H1 (cell line): ENCODE measurements at regions not wholly inside any gene's neighbourhood (a gene's known extent, or its start where the extent isn't known, plus 50 kb on each side); places are given as distances from the start of the nearest gene placed in this dataset.

Source experiments
- BRCA1 ChIP-seq: IDR thresholded peaks from 2 replicates; pipeline ENCODE4 v1.6.1; 2012; ENCODE audit warnings: low read depth, low read length, improper control_type of control experiment
- EP300 ChIP-seq, 2 experiments: IDR thresholded peaks; 1 replicate in 1 of 2; 2 replicates in 1 of 2; pipeline ENCODE4 v1.6.1; 2011 to 2012; ENCODE audit warnings: low read depth in 2 of 2, low read length in 2 of 2, mild to moderate bottlenecking in 2 of 2, borderline replicate concordance in 1 of 2, inconsistent platforms in 1 of 2, moderate library complexity in 1 of 2
- FOSL1 ChIP-seq: IDR thresholded peaks from 2 replicates; pipeline ENCODE4 v1.6.1; 2011; ENCODE audit warnings: mild to moderate bottlenecking, low read depth, low read length, moderate library complexity; ENCODE audit not compliant: insufficient read depth
- GABPA ChIP-seq: IDR thresholded peaks from 2 replicates; pipeline ENCODE4 v1.6.1; 2011; ENCODE audit warnings: mild to moderate bottlenecking, low read length, moderate library complexity, borderline replicate concordance; ENCODE audit not compliant: insufficient read depth
- JUN ChIP-seq: IDR thresholded peaks from 2 replicates; pipeline ENCODE4 v1.6.1; 2011; ENCODE audit warnings: low read depth, mild to moderate bottlenecking, improper control_type of control experiment, low read length
- JUND ChIP-seq: IDR thresholded peaks from 2 replicates; pipeline ENCODE4 v1.6.1; 2011; ENCODE audit warnings: mild to moderate bottlenecking, improper control_type of control experiment, low read length
- KDM1A ChIP-seq: fragments of 200-600, 300-600 bp; sonication (generic); IDR thresholded peaks from 2 replicates; pipeline ENCODE4 v1.7.1; 2016; ENCODE audit warnings: mild to moderate bottlenecking, low read length, borderline replicate concordance
- POLR2A ChIP-seq, 2 experiments: IDR thresholded peaks; 1 replicate in 1 of 2; 2 replicates in 1 of 2; pipeline ENCODE4 v1.6.1; 2011; ENCODE audit warnings: low read depth in 2 of 2, low read length in 2 of 2, mild to moderate bottlenecking in 2 of 2; ENCODE audit errors: control extremely low read depth in 1 of 2
- POLR2AphosphoS5 ChIP-seq: IDR thresholded peaks from 2 replicates; pipeline ENCODE4 v1.6.1; 2011; ENCODE audit warnings: low read depth, low read length
- YY1 ChIP-seq: IDR thresholded peaks from 2 replicates; pipeline ENCODE4 v1.6.1; 2011; ENCODE audit warnings: low read depth, mild to moderate bottlenecking, low read length
- TF ChIP-seq, protein P1 (sequence below), 3 experiments: IDR thresholded peaks; 1 replicate in 2 of 3; 2 replicates in 1 of 3; pipeline versions ENCODE4 v1.5.1 to v1.6.1; 2011; ENCODE audit warnings: low read length in 3 of 3, mild to moderate bottlenecking in 3 of 3, inconsistent platforms in 2 of 3, low read depth in 1 of 3, moderate library complexity in 1 of 3; ENCODE audit not compliant: insufficient read depth in 1 of 3; ENCODE audit errors: control extremely low read depth in 1 of 3
- TF ChIP-seq, protein P2 (sequence below): IDR thresholded peaks from 2 replicates; pipeline ENCODE4 v1.6.1; 2011; ENCODE audit warnings: low read depth, mild to moderate bottlenecking, low read length; ENCODE audit not compliant: insufficient read depth
- TF ChIP-seq, protein P3 (sequence below): IDR thresholded peaks from 2 replicates; pipeline ENCODE4 v1.6.1; 2011; ENCODE audit warnings: low read length, improper control_type of control experiment

DNA sequence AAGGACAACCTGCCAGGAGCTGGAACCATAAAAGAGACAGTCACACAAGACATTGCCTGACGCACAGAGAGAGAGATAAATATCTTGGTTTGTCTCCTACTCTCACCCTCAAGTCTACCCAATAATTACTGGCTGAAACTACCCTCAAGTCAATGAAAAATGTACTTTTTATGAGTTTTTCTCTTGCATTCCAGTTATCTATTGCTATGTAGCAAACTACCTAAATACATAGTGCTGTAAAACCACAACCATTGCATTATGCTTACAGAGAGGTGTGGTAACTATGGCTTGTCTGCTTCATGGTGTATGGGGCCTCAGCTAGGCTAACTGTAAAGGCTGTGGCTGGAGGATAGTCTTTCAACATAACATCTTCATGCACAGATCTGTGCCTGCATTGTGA is 247.8 kb downstream of the HAO1 start:
- no peak for TF ChIP-seq KDM1A
- TF ChIP-seq, protein P1, sequence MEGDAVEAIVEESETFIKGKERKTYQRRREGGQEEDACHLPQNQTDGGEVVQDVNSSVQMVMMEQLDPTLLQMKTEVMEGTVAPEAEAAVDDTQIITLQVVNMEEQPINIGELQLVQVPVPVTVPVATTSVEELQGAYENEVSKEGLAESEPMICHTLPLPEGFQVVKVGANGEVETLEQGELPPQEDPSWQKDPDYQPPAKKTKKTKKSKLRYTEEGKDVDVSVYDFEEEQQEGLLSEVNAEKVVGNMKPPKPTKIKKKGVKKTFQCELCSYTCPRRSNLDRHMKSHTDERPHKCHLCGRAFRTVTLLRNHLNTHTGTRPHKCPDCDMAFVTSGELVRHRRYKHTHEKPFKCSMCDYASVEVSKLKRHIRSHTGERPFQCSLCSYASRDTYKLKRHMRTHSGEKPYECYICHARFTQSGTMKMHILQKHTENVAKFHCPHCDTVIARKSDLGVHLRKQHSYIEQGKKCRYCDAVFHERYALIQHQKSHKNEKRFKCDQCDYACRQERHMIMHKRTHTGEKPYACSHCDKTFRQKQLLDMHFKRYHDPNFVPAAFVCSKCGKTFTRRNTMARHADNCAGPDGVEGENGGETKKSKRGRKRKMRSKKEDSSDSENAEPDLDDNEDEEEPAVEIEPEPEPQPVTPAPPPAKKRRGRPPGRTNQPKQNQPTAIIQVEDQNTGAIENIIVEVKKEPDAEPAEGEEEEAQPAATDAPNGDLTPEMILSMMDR (IDR thresholded peaks at IDR 0.05; ENCODE audit: control extremely low read depth in 1 of 3, insufficient read depth in 1 of 3, low read depth in 1 of 3, low read length in 3 of 3): no peak
- no peak for TF ChIP-seq FOSL1
- no peak for TF ChIP-seq GABPA
- no peak for TF ChIP-seq YY1
- no peak for TF ChIP-seq POLR2AphosphoS5
- TF ChIP-seq JUN: no peak
- no peak for TF ChIP-seq BRCA1
- no peak for TF ChIP-seq POLR2A (IDR thresholded peaks at IDR 0.05; ENCODE audit: control extremely low read depth in 1 of 2, low read depth in 2 of 2, low read length in 2 of 2)
- TF ChIP-seq, protein P2, sequence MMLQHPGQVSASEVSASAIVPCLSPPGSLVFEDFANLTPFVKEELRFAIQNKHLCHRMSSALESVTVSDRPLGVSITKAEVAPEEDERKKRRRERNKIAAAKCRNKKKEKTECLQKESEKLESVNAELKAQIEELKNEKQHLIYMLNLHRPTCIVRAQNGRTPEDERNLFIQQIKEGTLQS: no peak
- TF ChIP-seq EP300 (IDR thresholded peaks at IDR 0.05; ENCODE audit: borderline replicate concordance in 1 of 2, low read depth in 2 of 2, low read length in 2 of 2): no peak
- TF ChIP-seq, protein P3, sequence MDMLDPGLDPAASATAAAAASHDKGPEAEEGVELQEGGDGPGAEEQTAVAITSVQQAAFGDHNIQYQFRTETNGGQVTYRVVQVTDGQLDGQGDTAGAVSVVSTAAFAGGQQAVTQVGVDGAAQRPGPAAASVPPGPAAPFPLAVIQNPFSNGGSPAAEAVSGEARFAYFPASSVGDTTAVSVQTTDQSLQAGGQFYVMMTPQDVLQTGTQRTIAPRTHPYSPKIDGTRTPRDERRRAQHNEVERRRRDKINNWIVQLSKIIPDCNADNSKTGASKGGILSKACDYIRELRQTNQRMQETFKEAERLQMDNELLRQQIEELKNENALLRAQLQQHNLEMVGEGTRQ: no peak
- TF ChIP-seq JUND: no peak
